SU-DHL-6 (cell line): ENCODE measurements at regions not wholly inside any gene's neighbourhood (a gene's known extent, or its start where the extent isn't known, plus 50 kb on each side); places are given as distances from the start of the nearest gene placed in this dataset.

ENCODE experiments used
- H2AFZ ChIP-seq: fragments of 200-600 bp; sonication (generic); 2 replicates; pipeline ENCODE4 v1.6.1; 2014; ENCODE audit warnings: low read depth, mild to moderate bottlenecking, moderate library complexity, mixed read lengths, antibody characterized with exemption, low read length; ENCODE audit not compliant: severe bottlenecking
- H3F3A ChIP-seq: fragments of 200-600 bp; shearing (Covaris generic); 2 replicates; pipeline ENCODE4 v1.6.0; 2016; ENCODE audit warnings: antibody characterized with exemption, mild to moderate bottlenecking; ENCODE audit not compliant: insufficient read depth
- H3K27ac ChIP-seq: fragments of 200-600 bp; sonication (generic); 2 replicates; pipeline ENCODE4 v1.5.1; 2016; ENCODE audit warnings: low read depth, mild to moderate bottlenecking, low read length, moderate library complexity, mixed read lengths
- H3K27me3 ChIP-seq: fragments of 200-600 bp; sonication (generic), shearing (Covaris generic); 2 replicates; pipeline ENCODE4 v1.6.0; 2014; ENCODE audit warnings: mild to moderate bottlenecking, low read length
- H3K36me3 ChIP-seq: fragments of 200-600 bp; sonication (generic); 2 replicates; pipeline ENCODE4 v1.6.1; 2014; ENCODE audit warnings: mild to moderate bottlenecking, low read length, mixed read lengths
- H3K4me2 ChIP-seq: fragments of 300-600, 200-600 bp; shearing (Covaris generic), sonication (generic); 2 replicates; pipeline ENCODE4 v1.6.0; 2014; ENCODE audit warnings: low read length, low read depth, mild to moderate bottlenecking; ENCODE audit not compliant: poor library complexity, severe bottlenecking
- H3K4me3 ChIP-seq: fragments of 200-600 bp; sonication (generic); 2 replicates; pipeline ENCODE4 v1.5.1; 2014; ENCODE audit warnings: antibody characterized with exemption, low read length, mild to moderate bottlenecking, mixed read lengths; ENCODE audit not compliant: insufficient read depth, poor library complexity, severe bottlenecking
- H3K79me2 ChIP-seq: fragments of 200-600 bp; sonication (generic); 2 replicates; pipeline ENCODE4 v1.6.1; 2014; ENCODE audit warnings: mild to moderate bottlenecking, low read length, moderate library complexity; ENCODE audit not compliant: insufficient read depth
- H3K9ac ChIP-seq: fragments of 200-600 bp; sonication (generic); 2 replicates; pipeline ENCODE4 v1.7.0; 2014; ENCODE audit warnings: mild to moderate bottlenecking, low read length
- H3K9me2 ChIP-seq: fragments of 200-600 bp; sonication (generic); replicated peaks from 2 replicates; pipeline ENCODE4 v1.6.1; 2014; ENCODE audit warnings: low read length; ENCODE audit not compliant: insufficient read depth
- H3K9me3 ChIP-seq: fragments of 200-600 bp; sonication (generic); 2 replicates; pipeline ENCODE4 v1.6.1; 2014; ENCODE audit warnings: low read length, mixed read lengths; ENCODE audit not compliant: insufficient read depth
- H4K20me1 ChIP-seq: fragments of 200-600 bp; sonication (generic); 2 replicates; pipeline ENCODE4 v1.6.1; 2014; ENCODE audit warnings: low read depth, mild to moderate bottlenecking, antibody characterized with exemption, low read length, moderate library complexity, mixed read lengths
- EZH2phosphoT487 ChIP-seq: fragments of 200-600 bp; sonication (generic), shearing (Covaris generic); conservative IDR thresholded peaks from 2 replicates; pipeline ENCODE4 v1.6.1; 2018; ENCODE audit warnings: mild to moderate bottlenecking, antibody characterized with exemption, low read length, moderate library complexity, mixed read lengths
- TF ChIP-seq, protein P1 (sequence below): fragments of 200-600 bp; sonication (generic); IDR thresholded peaks from one replicate; pipeline ENCODE4 v1.5.1; 2017; ENCODE audit warnings: antibody characterized with exemption, mild to moderate bottlenecking, low read length, moderate library complexity; ENCODE audit not compliant: insufficient read depth, poor library complexity, severe bottlenecking

DNA sequence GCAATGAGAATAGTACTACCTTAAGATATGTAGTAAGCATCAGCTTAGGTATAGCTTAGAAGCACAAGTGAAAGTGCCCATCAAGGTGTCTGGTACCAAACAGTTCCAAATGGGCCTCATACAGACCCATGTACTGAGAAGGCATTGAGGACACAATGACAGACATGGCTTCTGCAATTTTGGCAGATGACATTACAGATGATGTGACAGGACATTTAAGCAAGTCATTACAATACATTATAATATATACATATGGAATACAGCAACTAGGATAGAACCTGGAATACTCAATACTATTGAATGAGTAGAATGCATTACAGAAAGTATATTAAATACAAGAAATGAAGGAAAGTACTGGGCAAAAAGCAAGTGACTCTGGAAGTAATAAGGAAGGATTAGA is 256.4 kb downstream of the GXYLT1 start:
- Histone ChIP-seq H3K9me2 (no peaks in the 10 kb centered on the region), H3K9me3 (no peaks in the 10 kb centered on the region), H2AFZ (no peak overlapping the region), H3F3A (no peaks in the 10 kb centered on the region), H3K4me3 (no peak overlapping the region), H3K9ac (no peak overlapping the region), H3K27me3 (no peaks in the 10 kb centered on the region), H3K79me2 (no peaks in the 10 kb centered on the region), H3K36me3 (no peaks in the 10 kb centered on the region), H3K4me2 (no peak overlapping the region), H3K27ac (no peak overlapping the region), H4K20me1 (no peaks in the 10 kb centered on the region)
- no peak for TF ChIP-seq EZH2phosphoT487
- TF ChIP-seq, protein P1, sequence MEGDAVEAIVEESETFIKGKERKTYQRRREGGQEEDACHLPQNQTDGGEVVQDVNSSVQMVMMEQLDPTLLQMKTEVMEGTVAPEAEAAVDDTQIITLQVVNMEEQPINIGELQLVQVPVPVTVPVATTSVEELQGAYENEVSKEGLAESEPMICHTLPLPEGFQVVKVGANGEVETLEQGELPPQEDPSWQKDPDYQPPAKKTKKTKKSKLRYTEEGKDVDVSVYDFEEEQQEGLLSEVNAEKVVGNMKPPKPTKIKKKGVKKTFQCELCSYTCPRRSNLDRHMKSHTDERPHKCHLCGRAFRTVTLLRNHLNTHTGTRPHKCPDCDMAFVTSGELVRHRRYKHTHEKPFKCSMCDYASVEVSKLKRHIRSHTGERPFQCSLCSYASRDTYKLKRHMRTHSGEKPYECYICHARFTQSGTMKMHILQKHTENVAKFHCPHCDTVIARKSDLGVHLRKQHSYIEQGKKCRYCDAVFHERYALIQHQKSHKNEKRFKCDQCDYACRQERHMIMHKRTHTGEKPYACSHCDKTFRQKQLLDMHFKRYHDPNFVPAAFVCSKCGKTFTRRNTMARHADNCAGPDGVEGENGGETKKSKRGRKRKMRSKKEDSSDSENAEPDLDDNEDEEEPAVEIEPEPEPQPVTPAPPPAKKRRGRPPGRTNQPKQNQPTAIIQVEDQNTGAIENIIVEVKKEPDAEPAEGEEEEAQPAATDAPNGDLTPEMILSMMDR, result no peak

DNA sequence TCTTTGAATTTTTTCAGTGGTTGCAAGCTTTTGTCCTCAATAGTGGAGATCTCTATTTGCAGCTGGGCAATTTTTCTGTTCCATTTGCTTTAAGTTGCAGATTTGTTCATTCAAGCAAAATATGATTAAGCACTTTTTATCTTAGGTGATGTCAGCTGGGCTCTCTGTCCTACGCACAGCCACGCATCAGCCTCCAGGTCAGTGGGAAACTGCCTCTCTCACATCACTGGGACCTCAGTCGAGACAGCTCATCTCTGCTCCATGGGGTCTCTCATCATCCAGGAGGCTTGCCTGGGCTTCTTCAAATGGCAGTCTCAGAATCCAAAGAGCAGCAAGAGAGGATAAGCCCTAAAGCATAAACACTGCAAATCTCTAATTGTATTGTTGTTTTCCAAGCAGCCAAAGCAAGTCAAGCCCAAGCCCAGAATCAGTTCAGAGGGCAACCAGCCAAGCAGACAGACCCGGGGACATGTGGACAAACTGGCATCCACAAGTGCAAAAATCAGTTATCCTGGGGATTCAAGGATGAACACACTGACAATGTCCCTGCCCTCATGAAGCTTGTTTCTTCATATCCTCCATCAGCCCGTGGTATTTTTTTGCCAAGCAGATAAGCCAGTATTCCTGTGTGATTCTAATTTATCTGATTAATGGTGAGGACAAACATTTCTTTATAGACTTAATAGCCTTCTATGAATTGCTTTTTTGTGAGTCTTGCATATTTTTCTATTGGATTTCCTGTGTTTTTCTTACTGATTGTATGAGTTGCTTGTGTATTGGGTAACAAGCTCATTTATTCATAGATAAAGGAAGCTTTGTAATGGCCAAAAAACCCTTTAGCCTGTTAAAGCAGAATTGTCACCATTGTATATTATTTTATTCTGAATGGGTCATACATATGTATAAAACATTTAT is 262.5 kb downstream of the GXYLT1 start:
- no peaks in the 10 kb centered on the region for H3F3A ChIP-seq
- no peaks in the 10 kb centered on the region for H3K79me2 ChIP-seq
- no peaks in the 10 kb centered on the region for H3K9me2 ChIP-seq
- no peak overlapping the region for H3K27ac ChIP-seq
- no peak overlapping the region for H2AFZ ChIP-seq
- no peak overlapping the region for H3K9ac ChIP-seq
- no peaks in the 10 kb centered on the region for H4K20me1 ChIP-seq
- H3K4me2 ChIP-seq, result no peak overlapping the region
- H3K36me3 ChIP-seq, result no peaks in the 10 kb centered on the region
- H3K27me3 ChIP-seq, result no peaks in the 10 kb centered on the region
- H3K9me3 ChIP-seq, result no peaks in the 10 kb centered on the region
- no peak overlapping the region for H3K4me3 ChIP-seq
- TF ChIP-seq, protein P1, result no peak
- no peak for TF ChIP-seq EZH2phosphoT487

DNA sequence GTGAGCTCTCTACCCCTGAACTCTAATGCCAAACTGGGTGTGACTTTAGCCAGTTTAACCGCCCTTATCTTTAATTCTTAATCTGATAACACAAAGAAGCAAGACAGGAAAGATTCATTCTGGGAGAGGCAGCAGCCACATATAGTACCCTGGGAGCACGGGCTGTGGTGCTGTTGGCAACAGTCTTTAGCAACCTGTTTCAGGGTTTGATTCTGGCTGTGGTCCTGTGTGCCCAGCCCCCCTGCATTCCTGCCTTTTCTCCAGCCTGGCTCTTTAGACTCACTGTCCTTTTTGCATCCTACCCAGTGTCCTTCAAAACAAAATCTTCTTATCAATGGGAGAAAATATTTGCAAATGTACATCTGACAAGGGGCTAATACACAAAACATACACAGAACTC is 275.2 kb downstream of the GXYLT1 start:
- no peaks in the 10 kb centered on the region for H3K79me2 ChIP-seq
- no peak for TF ChIP-seq EZH2phosphoT487
- TF ChIP-seq, protein P1, result no peak
- no peaks in the 10 kb centered on the region for H3K27me3 ChIP-seq
- H2AFZ ChIP-seq, result no peak overlapping the region
- no peak overlapping the region for H3K4me2 ChIP-seq
- H3K4me3 ChIP-seq, result no peak overlapping the region
- H3K9me3 ChIP-seq, result no peaks in the 10 kb centered on the region
- no peak overlapping the region for H3K9ac ChIP-seq
- no peaks in the 10 kb centered on the region for H3F3A ChIP-seq
- no peaks in the 10 kb centered on the region for H4K20me1 ChIP-seq
- no peaks in the 10 kb centered on the region for H3K36me3 ChIP-seq
- no peak overlapping the region for H3K27ac ChIP-seq
- no peaks in the 10 kb centered on the region for H3K9me2 ChIP-seq
